GM18858 (cell line): ENCODE measurements at regions not wholly inside any gene's neighbourhood (a gene's known extent, or its start where the extent isn't known, plus 50 kb on each side); places are given as distances from the start of the nearest gene placed in this dataset.
"Not testable (repeated sequence)": the region's sequence is repeated elsewhere in the genome, so short reads cannot be mapped to it uniquely, and the experiment has no call there.

Source experiments
- ATAC-seq: cut with Tn5 transposase; IDR thresholded peaks from one replicate; pipeline ENCODE4 v1.9.1; 2021; ENCODE audit not compliant: unreplicated experiment

DNA sequence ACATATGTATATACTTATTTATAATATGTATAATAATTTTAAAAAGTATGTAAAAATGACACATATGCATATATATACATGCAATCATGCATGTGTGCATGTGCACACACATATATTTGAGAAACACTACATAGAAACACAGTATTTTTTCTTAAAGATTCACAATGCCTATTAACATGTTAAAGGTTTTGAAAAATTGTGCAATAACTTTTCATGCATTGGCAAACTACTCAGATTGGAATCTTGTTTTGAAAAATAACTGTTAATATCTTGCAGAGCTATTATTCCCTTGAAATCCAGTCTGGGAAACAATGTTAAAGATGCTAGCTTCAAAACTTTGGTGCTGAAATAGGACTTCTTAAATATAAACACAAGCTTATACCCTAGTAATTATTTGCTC lies 256.2 kb upstream of the P2RY1 start:
- no peak for ATAC-seq

DNA sequence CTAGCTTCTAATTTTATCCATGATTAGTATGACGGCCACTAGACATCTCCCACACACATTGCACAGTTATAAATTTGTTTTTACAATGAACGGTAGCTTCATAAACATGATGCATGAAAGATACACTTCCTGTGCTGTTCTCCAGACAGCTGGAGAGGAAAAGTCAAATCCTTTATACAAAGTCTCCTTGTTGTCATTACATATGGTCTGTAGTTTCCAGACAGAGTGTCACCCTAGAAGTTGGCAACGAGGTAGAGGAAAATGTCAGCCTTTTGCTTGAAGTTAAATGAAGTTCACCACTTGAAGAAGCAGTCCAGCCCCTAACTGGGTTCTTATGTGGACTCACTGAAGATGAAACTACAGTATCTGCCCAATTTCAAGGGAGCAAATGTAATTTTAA lies 253.0 kb upstream of the P2RY1 start:
- ATAC-seq = no peak

DNA sequence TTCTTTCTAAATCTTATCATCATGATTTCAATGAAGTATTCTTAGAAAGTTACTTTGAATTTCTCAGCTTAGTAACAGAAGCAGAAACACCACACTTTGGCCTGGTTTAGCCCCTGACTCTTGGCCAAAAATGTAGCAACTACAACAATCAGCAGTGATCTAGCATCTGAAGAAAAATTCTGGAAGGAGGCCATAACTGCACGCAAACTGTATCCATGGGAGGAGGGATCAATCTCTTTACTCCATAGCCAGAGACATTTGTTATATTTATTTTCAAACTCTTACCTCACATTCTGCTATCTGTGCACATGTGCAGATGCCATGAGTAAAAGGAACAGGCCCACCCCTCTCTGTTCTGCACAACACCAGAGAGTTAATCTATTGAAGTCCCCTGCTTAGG lies 251.0 kb upstream of the P2RY1 start:
- ATAC-seq = no peak

DNA sequence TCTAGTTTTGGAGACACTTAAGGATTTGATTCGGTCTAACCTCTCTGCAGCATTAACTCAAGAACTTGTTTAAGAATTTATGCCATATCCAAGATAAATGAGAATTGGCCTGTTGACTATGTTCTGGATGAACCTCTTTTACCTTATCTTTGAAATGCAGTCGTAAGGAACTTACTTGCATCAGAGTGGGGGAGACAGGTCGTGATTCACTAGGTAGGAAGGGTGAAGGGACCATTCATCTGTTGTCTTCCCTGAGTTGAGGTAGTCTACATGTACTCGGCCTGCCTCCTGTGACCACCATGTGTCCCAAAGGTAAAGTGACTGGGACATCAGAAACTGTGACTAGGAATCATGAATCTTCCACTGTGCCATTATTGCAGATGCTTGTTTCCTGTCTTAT lies 248.0 kb upstream of the P2RY1 start:
- no peak for ATAC-seq

DNA sequence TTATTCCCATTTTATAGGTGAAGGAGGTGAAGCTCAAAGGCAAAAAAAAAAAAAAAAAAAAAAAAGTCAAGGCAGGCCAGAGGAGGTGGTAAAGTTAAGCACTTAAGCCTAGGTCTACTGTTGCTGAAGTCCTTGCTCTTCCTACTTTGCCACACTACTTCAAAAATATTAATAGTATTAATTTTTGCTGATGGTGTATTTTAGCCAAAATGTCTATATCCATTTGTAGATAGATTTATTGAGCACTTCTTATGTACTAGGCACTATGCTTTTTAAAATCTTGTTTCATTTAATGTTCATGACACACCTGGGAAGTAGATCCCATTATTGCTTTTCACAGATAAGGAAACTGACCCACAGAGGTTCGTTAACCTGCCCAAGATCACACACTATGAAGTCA lies 247.1 kb upstream of the P2RY1 start:
- ATAC-seq = no peak

DNA sequence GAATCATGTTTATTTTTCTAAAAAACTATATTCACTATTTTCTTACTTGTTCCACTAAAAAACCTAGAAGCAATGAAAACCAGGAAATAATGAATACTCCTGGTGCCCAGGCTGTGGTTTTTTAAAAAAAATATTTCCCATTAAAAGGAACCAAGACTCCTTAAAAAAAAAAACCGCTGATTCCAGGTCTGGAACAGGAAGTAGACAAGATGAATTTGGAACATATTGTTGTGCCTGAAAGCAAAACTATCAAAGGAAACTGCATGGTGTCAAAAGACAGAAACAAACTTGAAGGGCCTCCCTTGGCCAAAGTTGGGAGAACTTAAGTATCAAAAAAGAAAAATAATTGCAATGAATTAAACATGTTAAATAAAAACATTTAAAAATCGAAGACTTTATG lies 245.3 kb upstream of the P2RY1 start:
- no peak for ATAC-seq

DNA sequence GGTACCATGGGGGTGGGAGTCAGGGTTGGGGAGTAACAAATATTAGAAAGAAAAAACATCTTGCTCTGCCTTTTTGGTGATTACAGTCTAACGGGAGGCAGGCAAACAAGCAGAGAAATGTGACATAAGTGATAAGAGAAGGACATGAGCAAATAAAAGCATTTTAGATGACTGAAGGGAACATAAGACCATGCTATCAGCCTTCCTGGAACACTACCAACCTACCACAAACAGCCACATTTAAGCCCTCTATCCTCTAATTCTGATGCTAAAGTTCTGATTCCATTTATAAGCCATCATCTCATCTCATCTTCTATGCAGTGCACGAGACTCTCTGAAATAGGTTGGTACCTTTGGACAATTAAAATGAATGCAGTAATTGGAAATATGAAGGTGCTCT lies 243.4 kb upstream of the P2RY1 start:
- ATAC-seq = no peak

DNA sequence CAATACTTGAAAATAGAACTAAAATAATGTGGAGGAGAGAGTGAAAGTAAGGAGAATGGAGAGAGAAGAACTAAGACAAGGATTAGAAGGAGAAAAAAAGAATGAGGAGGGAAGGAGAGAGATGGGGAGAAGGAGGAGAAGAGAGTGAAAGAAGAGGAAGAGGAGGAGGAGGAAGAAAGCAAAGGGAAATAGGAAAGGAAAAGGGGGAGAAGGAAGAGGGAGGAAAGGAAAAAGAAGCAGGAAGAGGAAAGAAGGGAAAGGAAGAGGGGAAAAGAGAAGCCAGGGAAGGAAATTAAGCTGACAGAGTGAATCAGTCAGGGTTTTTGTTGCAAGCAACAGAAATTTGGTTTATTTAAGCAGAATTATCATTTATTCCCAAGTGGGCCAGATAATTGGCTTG lies 241.7 kb upstream of the P2RY1 start:
- ATAC-seq = no peak

DNA sequence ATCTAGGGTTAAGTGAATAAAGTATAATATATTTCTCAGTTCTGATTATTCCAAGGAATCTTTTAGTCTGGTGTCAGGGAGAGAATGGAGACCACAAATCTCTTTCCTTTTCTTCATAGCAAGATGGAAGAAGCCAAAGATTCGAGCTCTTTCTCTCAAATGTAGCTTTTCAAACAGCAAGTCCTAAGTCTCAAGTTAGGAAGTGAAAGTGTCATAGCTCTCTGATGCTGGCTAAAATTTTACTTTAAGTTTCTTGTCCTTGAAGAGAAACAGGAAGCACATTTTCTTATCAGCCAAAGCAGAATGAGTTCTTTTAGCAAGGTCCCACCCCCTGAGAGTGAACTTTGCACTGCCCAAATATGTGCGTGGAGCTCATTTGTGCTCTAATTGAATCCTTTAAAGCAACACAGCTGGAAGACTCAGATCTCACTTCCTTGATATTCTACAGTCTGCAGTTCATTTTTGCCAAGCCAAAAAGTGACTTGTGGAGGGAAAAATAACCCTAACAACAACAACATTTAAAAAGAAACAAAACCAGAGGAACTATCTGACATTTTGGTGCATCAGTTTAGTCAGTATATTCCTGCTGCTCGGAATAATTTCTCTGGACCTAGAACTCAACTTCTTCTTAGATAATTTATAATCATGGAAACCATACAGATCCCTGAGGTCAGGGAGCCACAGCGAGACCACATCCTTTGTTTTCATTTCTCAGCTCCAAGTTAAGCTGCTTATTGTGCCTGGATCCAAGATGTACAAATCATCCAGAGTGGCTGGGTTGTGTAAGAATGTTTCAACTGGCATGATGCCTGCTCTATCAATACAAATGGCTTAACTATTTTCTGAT lies 238.7 kb upstream of the P2RY1 start:
- peak; percentile 100 for ATAC-seq

DNA sequence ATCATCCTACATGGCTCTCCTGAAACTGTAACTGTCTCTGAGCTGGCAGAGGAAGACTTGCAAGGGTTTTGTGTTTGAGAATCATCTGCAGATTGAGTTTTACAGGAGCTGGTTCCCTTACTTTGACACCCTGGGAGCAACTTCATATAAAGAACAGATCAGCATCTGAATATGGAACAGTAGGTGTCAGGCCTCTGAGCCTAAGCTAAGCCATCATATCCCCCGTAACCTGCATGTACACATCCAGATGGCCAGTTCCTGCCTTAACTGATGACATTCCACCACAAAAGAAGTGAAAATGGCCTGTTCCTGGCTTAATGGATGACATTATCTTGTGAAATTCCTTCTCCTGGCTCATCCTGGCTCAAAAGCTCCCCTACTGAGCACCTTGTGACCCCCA lies 238.1 kb upstream of the P2RY1 start:
- ATAC-seq = not testable (repeated sequence)

DNA sequence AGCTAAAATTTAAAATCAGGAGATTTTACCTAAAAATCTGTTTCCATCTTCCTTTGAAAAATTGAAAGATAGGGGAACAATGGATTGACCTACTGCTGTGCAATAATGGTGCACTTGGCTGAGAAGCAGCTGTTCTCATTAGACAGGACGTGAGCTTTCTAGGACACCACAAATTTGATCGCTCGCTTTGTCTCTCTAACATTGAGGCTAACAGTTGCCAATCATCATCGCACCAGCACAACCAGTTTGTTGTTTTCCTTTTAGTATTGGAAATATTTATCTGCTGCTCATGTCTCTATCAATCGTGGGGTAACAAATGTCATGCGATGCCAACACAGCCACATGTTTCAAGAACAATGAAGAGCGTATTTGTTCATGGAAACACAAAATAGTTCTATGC lies 228.8 kb upstream of the P2RY1 start:
- ATAC-seq = no peak

DNA sequence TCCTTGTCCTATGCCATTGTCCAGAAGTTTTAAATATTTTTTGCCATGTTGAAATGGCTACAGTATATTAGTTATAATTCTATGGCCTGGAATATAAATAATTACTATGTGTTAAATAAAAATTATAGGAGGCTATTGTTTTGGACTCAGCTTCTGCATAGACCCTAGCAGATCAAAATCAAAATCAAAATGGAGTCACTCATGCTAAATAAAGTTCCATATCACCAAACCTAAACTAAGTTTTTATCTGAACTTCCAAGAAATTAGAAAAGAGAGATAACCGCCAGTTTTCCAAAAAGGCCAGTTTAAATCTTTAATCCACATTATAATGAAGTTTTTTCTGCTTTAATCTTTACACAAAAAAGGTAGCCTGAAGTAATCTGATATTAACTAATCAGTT lies 227.8 kb upstream of the P2RY1 start:
- ATAC-seq = no peak

DNA sequence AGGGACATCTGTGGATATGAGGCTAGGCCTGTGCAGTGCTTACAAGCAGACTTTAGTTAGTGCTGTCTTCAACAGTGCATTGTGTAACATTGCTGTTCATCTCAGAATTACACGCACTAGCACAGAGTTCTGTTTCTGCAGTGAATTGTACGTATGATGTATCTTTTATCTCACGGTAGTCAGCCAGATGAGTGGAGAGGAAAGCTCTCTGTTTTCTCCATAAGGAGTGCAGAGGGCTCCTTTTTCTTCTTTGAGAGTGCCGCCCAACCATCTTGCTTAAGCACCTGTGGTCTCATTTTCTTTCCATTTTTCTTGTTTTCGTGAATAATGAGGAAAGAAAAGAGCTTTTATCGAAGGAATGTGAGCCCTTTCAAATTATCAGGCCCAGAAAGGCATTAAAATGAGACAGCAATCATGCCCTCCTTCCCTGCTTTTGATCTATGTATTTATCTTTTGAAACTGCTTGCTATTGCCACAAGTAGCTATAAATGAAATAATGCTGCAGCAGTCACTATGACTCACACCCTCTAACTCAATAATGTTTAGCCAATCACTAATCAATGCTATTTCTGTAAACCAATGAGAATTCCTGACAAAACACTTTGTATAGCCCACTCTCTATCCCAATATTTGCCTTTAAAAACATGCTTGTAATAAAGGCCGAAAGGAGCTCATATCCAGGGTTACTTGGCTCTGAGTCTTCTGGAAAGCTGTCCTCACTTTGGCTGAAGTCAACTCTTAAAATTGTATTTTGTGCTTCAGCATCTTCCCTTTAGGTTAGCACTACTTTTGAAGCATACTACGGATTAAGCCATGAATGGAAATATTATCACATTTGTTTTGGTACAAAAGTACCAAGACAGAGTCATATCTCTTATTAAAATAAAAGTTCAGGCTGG lies 226.0 kb upstream of the P2RY1 start:
- ATAC-seq = no peak

DNA sequence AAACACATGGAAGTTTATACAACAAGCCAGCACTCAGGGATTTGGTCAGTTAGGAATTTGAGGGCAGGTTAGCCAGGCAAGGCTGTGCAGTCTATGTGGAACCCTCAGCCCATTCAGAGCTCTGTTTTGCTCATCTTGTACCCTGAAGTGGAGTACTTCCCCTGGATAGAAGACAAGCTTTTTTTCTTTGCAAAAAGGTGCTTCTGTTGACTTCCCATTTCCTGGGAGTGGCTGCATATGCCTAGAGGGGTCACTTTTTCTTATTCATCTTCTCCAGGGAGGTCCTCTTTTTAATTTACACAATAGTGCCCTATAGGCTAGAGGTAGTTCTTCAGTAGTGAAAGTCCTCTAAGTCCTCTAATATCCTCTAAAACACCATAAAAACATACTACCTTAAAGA lies 225.0 kb upstream of the P2RY1 start:
- ATAC-seq = no peak

DNA sequence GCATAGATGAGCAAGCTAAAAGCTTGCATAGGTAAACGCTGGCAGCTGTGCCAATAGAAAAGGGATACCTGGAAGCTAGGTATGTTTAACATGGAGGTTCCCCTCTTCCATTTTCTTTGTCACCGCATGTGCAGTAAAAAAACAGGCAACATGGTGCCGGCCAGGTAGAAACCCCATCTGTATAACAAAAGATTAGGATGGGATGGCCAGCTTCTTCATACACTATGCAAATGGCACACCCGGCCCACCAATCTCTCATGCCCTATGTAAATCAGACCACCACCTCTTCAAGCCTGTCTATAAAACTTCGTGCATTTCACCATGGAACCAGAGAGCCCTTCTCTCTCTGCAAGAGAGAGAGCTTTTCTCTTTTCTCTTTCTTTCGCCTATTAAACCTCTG lies 224.3 kb upstream of the P2RY1 start:
- no peak for ATAC-seq

DNA sequence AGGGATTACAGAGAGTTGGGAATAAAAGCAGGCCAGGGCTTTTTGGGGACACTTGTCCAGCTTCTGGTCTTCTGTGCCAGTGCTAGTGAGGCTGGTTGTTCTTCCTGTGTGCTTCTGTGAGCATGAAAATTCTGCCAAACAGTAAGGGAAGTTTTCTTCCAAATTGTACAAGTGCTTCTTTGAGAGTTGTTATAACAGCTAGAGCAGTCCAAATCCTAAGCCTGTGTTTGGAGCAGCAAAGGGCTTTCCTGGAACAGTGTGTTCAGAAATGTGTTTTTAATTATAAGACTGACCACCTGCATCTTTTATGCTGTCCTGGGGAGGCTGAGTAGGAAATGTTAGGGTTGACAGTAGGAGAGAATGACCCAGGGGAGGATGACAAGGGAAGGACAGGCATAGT lies 223.0 kb upstream of the P2RY1 start:
- ATAC-seq = no peak

DNA sequence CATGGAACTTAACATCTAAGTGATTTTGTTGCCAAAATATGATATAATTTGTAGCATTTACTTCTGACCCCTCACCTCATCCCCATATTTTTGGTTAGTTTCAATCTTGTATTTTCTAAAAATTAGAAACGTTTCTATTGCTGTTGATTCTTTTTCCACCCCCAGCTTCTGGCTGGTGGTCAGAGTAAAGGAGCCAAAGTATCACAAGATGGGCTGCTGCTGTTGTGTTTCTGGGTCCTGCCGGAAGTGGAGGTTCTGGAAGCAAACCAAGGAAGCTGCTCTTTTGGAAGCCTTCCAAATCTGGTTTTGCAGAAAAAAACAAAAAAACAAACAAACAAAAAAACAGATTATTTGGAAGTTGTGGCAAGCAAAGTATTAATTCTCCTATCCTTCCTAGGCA lies 221.1 kb upstream of the P2RY1 start:
- no peak for ATAC-seq

DNA sequence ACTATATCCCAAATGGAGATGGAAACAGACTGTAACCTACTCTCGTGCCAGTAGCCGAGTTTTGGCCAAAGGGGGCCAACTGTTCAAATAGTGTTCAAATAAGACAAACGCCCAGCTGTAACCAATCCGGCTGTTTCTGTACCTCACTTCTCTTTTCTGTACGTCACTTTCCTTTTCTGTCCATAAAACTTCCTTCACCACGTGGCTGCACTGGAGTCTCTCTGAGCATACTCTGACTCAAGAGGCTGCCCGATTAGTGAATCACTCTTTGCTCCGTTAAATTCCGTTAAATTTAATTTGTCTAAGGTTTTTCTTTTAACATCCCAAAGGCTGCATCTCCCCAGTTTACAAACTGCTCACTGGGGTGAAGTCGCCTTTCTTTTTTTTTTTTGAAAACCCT lies 219.2 kb upstream of the P2RY1 start:
- no peak for ATAC-seq

DNA sequence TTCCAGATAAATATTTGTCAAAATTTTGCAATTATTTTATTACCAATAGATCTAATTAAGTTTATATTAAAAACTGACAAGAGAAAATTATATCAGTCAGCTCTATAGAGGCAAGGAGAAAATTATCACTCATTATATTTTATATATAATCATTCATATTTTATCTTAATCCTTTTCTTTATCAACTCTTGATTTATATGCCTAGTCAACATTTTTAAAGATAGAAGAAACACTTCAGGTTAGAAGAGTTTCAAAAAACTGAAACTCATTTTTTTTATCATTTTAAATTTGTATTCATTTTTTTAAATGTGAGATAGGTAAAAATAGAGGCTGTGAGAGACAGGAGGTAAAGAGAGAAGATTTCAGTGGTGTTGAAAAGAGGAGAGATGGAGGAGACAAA lies 217.3 kb upstream of the P2RY1 start:
- no peak for ATAC-seq

DNA sequence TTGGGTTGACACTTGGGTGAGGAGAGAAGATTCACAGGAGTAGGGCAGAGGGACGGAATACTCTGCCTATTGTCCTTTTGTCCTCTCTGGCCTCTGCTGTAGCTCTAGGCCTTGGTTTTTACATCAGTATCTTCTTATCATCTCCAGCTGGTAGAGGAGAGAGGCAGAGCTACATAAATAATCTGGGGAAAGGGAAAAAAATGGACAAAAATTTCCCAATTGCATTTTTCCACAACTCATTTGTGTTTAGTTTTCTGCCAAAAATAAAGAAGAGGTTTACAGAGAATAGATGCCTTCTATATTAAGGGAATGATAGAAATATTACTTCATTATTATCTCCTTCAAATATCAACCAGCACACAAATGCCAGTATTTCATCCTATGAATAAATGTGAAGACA lies 216.4 kb upstream of the P2RY1 start:
- no peak for ATAC-seq

DNA sequence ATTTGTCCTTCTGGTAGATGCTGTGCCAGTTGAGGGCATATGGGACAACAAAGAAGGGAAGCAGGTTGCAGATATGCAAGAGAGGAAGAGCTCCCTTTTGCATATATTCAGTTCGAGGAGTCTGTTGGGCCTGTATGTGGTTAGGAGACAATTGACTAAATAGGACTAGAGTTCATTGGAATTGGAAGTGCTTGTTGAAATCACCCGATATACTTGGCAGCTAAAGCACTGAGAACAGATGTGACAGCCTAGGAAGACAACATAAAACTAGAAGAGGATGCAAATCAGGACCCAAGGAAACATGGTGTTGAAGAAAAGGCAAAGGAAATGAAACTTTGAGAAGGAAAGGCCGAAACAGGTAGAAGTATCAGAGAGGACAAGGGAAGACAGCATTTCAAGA lies 215.2 kb upstream of the P2RY1 start:
- ATAC-seq = no peak

DNA sequence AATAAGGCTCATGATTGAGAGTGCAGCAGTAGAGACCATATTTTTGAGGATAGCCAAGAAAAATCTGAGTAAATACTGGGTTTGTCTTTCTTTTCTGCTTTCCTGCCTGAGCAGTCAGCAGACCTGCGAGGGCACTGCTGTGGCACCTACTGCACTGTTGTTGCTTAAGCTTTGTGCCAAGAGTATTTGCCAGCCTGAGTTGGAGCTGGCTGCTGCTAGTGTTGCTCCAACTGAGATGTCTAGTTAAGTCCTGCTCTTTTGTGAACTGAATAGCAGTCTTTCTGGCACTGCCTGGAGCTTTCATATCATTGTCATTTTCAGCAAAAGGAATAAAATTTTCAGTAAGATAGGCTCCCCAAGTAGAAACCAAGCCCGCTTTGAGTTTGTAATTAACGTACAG lies 214.5 kb upstream of the P2RY1 start:
- no peak for ATAC-seq
